WTC11 (cell line): ENCODE measurements at regions not wholly inside any gene's neighbourhood (a gene's known extent, or its start where the extent isn't known, plus 50 kb on each side); places are given as distances from the start of the nearest gene placed in this dataset.

Source experiments
- ATAC-seq: fragments of 200-7000 bp; cut with Tn5 transposase; 2 replicates; pipeline ENCODE4 v1.10.0; 2021; ENCODE audit warnings: mild to moderate bottlenecking, moderate library complexity
- CTCF ChIA-PET: fragments of 300-600 bp; sonication (Branson Sonifier 250); formaldehyde crosslinking; loops from one replicate; lab custom pipeline; 2021; ENCODE audit warnings: antibody characterized with exemption; lab: Charles Lee
- POLR2A ChIA-PET: fragments of 350-600 bp; sonication (Branson Sonifier 250); formaldehyde crosslinking; loops from one replicate; lab custom pipeline; 2021; ENCODE audit warnings: antibody characterized with exemption; lab: Charles Lee
- DNase-seq: peaks from one replicate; pipeline ENCODE4 v3.0.0; 2021; ENCODE audit warnings: low spot score
- H3K27ac Mint-ChIP-seq: 2 replicates; pipeline ENCODE4 v1.8.0; 2021; ENCODE audit warnings: mixed read lengths
- H3K27me3 Mint-ChIP-seq: 2 replicates; pipeline ENCODE4 v1.8.0; 2021; ENCODE audit warnings: low read depth, mild to moderate bottlenecking, moderate library complexity, mixed read lengths
- H3K36me3 Mint-ChIP-seq: 2 replicates; pipeline ENCODE4 v1.8.0; 2021; ENCODE audit warnings: mixed read lengths
- H3K4me1 Mint-ChIP-seq: 2 replicates; pipeline ENCODE4 v1.8.0; 2022; ENCODE audit warnings: mixed read lengths
- H3K4me3 Mint-ChIP-seq: 2 replicates; pipeline ENCODE4 v1.8.0; 2021; ENCODE audit warnings: mild to moderate bottlenecking, moderate library complexity, mixed read lengths
- H3K9me3 Mint-ChIP-seq: 2 replicates; pipeline ENCODE4 v1.8.0; 2021; ENCODE audit warnings: mixed read lengths
- CREM ChIP-seq: sonication (generic); formaldehyde crosslinking; IDR thresholded peaks from 2 replicates; pipeline ENCODE4 v1.8.1; 2022; ENCODE audit warnings: mild to moderate bottlenecking, missing genetic modification reagents, moderate library complexity
- FOXK1 ChIP-seq: sonication (generic); formaldehyde crosslinking; IDR thresholded peaks from 2 replicates; pipeline ENCODE4 v1.8.0; 2022; ENCODE audit warnings: mild to moderate bottlenecking, moderate library complexity, missing genetic modification reagents
- GABPB1 ChIP-seq: sonication (generic); formaldehyde crosslinking; IDR thresholded peaks from 2 replicates; pipeline ENCODE4 v1.8.1; 2023; ENCODE audit warnings: mild to moderate bottlenecking, missing genetic modification reagents
- JAZF1 ChIP-seq: fragments of 250-450 bp; sonication (Bioruptor Pico); IDR thresholded peaks from 2 replicates; pipeline ENCODE4 v1.9.0; 2021; ENCODE audit warnings: moderate library complexity, mild to moderate bottlenecking, inconsistent platforms
- NR1H2 ChIP-seq: sonication (generic); formaldehyde crosslinking; IDR thresholded peaks from 2 replicates; pipeline ENCODE4 v1.9.0; 2021; ENCODE audit warnings: mild to moderate bottlenecking, moderate library complexity, missing genetic modification reagents
- NR3C1 ChIP-seq: sonication (generic); formaldehyde crosslinking; conservative IDR thresholded peaks from 2 replicates; pipeline ENCODE4 v1.8.1; 2023; ENCODE audit warnings: low read depth, mild to moderate bottlenecking, missing genetic modification reagents
- OVOL2 ChIP-seq: fragments of 250-450 bp; sonication (Bioruptor Pico); IDR thresholded peaks from 2 replicates; pipeline ENCODE4 v1.9.0; 2021; ENCODE audit warnings: mild to moderate bottlenecking, borderline replicate concordance
- SMAD3 ChIP-seq: sonication (generic); formaldehyde crosslinking; IDR thresholded peaks from 2 replicates; pipeline ENCODE4 v1.8.0; 2022; ENCODE audit warnings: missing genetic modification reagents, mild to moderate bottlenecking, borderline replicate concordance
- SMAD4 ChIP-seq: sonication (generic); formaldehyde crosslinking; IDR thresholded peaks from 2 replicates; pipeline ENCODE4 v1.8.0; 2022; ENCODE audit warnings: mild to moderate bottlenecking, missing genetic modification reagents
- TP53 ChIP-seq: sonication (generic); formaldehyde crosslinking; IDR thresholded peaks from 2 replicates; pipeline ENCODE4 v1.8.1; 2023; ENCODE audit warnings: mild to moderate bottlenecking, missing genetic modification reagents
- ZNF317 ChIP-seq: sonication (generic); formaldehyde crosslinking; IDR thresholded peaks from 2 replicates; pipeline ENCODE4 v1.8.1; 2023; ENCODE audit warnings: low read depth, mild to moderate bottlenecking, moderate library complexity, missing genetic modification reagents, borderline replicate concordance
- ZNF416 ChIP-seq: fragments of 250-450 bp; sonication (Bioruptor Pico); IDR thresholded peaks from 2 replicates; pipeline ENCODE4 v1.9.0; 2021; ENCODE audit warnings: mild to moderate bottlenecking, inconsistent platforms
- TF ChIP-seq, protein P1 (sequence below): sonication (generic); formaldehyde crosslinking; IDR thresholded peaks from 2 replicates; pipeline ENCODE4 v1.8.1; 2022; ENCODE audit warnings: low read depth, missing genetic modification reagents, borderline replicate concordance
- TF ChIP-seq, protein P2 (sequence below): sonication (generic); formaldehyde crosslinking; conservative IDR thresholded peaks from 2 replicates; pipeline ENCODE4 v1.8.1; 2022; ENCODE audit warnings: mild to moderate bottlenecking, missing genetic modification reagents
- TF ChIP-seq, protein P3 (sequence below): sonication (generic); formaldehyde crosslinking; IDR thresholded peaks from 2 replicates; pipeline ENCODE4 v1.8.1; 2022; ENCODE audit warnings: mild to moderate bottlenecking, missing genetic modification reagents, moderate library complexity, borderline replicate concordance
- TF ChIP-seq, protein P4 (sequence below): sonication (generic); formaldehyde crosslinking; IDR thresholded peaks from 2 replicates; pipeline ENCODE4 v1.8.0; 2023; ENCODE audit warnings: mild to moderate bottlenecking, missing genetic modification reagents
- TF ChIP-seq, protein P5 (sequence below): fragments of 250-450 bp; sonication (Bioruptor Pico); IDR thresholded peaks from 2 replicates; pipeline ENCODE4 v1.9.0; 2021; ENCODE audit warnings: mild to moderate bottlenecking, borderline replicate concordance
- TF ChIP-seq, protein P6 (sequence below): sonication (generic); formaldehyde crosslinking; conservative IDR thresholded peaks from 2 replicates; pipeline ENCODE4 v1.8.1; 2023; ENCODE audit warnings: mild to moderate bottlenecking, low read depth, missing genetic modification reagents, moderate library complexity

DNA sequence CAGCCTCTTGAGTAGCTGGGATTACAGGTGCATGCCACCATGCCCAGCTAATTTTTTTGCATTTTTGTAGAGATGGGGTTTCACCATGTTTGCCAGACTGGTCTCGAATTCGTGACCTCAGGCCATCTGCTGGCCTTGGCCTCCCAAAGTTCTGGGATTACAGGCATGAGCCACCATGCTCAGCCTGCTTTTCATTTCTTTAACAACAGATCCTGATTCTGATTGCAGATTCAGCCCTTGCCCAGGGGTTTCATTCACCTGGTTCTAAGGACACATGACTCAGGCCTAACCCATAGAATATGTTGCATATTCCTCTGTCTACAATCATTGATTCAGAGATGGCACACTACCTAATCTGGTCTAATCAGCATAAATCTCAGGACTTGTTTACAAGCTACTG is 56.1 kb upstream of the CCDC112 start:
- Mint-ChIP-seq H3K4me3 (no peak overlapping the region), H3K27me3 (no peaks in the 10 kb centered on the region), H3K9me3 (peaks cover 32% of the 10 kb centered on the region), H3K27ac (no peak overlapping the region), H3K4me1 (peaks cover 12% of the 10 kb centered on the region), H3K36me3 (peaks cover 9% of the 10 kb centered on the region)
- ATAC-seq (no peak), DNase-seq (no peak)
- ChIA-PET POLR2A (no interaction called here), CTCF (interaction anchor here (0.9 kb wide), 1 partner anchor 222 kb away, joined by 3 read pairs; no protein-coding TSS in a partner anchor)
- TF ChIP-seq NR1H2 (CRISPR knock-in tag) (no peak), ZNF416 (CRISPR knock-in tag) (no peak), FOXK1 (no peak), TP53 (CRISPR knock-in tag) (no peak), CREM (no peak), SMAD3 (CRISPR knock-in tag) (no peak), NR3C1 (CRISPR knock-in tag) (no peak), GABPB1 (no peak), JAZF1 (CRISPR knock-in tag) (no peak), ZNF317 (CRISPR knock-in tag) (no peak), OVOL2 (no peak), SMAD4 (CRISPR knock-in tag) (no peak)
- TF ChIP-seq, protein P1, sequence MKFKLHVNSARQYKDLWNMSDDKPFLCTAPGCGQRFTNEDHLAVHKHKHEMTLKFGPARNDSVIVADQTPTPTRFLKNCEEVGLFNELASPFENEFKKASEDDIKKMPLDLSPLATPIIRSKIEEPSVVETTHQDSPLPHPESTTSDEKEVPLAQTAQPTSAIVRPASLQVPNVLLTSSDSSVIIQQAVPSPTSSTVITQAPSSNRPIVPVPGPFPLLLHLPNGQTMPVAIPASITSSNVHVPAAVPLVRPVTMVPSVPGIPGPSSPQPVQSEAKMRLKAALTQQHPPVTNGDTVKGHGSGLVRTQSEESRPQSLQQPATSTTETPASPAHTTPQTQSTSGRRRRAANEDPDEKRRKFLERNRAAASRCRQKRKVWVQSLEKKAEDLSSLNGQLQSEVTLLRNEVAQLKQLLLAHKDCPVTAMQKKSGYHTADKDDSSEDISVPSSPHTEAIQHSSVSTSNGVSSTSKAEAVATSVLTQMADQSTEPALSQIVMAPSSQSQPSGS (CRISPR knock-in tag): no peak
- TF ChIP-seq, protein P2, sequence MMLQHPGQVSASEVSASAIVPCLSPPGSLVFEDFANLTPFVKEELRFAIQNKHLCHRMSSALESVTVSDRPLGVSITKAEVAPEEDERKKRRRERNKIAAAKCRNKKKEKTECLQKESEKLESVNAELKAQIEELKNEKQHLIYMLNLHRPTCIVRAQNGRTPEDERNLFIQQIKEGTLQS (CRISPR knock-in tag): no peak
- TF ChIP-seq, protein P3, sequence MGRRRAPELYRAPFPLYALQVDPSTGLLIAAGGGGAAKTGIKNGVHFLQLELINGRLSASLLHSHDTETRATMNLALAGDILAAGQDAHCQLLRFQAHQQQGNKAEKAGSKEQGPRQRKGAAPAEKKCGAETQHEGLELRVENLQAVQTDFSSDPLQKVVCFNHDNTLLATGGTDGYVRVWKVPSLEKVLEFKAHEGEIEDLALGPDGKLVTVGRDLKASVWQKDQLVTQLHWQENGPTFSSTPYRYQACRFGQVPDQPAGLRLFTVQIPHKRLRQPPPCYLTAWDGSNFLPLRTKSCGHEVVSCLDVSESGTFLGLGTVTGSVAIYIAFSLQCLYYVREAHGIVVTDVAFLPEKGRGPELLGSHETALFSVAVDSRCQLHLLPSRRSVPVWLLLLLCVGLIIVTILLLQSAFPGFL (CRISPR knock-in tag): no peak
- TF ChIP-seq, protein P4, sequence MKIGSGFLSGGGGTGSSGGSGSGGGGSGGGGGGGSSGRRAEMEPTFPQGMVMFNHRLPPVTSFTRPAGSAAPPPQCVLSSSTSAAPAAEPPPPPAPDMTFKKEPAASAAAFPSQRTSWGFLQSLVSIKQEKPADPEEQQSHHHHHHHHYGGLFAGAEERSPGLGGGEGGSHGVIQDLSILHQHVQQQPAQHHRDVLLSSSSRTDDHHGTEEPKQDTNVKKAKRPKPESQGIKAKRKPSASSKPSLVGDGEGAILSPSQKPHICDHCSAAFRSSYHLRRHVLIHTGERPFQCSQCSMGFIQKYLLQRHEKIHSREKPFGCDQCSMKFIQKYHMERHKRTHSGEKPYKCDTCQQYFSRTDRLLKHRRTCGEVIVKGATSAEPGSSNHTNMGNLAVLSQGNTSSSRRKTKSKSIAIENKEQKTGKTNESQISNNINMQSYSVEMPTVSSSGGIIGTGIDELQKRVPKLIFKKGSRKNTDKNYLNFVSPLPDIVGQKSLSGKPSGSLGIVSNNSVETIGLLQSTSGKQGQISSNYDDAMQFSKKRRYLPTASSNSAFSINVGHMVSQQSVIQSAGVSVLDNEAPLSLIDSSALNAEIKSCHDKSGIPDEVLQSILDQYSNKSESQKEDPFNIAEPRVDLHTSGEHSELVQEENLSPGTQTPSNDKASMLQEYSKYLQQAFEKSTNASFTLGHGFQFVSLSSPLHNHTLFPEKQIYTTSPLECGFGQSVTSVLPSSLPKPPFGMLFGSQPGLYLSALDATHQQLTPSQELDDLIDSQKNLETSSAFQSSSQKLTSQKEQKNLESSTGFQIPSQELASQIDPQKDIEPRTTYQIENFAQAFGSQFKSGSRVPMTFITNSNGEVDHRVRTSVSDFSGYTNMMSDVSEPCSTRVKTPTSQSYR (CRISPR knock-in tag): no peak
- TF ChIP-seq, protein P5, sequence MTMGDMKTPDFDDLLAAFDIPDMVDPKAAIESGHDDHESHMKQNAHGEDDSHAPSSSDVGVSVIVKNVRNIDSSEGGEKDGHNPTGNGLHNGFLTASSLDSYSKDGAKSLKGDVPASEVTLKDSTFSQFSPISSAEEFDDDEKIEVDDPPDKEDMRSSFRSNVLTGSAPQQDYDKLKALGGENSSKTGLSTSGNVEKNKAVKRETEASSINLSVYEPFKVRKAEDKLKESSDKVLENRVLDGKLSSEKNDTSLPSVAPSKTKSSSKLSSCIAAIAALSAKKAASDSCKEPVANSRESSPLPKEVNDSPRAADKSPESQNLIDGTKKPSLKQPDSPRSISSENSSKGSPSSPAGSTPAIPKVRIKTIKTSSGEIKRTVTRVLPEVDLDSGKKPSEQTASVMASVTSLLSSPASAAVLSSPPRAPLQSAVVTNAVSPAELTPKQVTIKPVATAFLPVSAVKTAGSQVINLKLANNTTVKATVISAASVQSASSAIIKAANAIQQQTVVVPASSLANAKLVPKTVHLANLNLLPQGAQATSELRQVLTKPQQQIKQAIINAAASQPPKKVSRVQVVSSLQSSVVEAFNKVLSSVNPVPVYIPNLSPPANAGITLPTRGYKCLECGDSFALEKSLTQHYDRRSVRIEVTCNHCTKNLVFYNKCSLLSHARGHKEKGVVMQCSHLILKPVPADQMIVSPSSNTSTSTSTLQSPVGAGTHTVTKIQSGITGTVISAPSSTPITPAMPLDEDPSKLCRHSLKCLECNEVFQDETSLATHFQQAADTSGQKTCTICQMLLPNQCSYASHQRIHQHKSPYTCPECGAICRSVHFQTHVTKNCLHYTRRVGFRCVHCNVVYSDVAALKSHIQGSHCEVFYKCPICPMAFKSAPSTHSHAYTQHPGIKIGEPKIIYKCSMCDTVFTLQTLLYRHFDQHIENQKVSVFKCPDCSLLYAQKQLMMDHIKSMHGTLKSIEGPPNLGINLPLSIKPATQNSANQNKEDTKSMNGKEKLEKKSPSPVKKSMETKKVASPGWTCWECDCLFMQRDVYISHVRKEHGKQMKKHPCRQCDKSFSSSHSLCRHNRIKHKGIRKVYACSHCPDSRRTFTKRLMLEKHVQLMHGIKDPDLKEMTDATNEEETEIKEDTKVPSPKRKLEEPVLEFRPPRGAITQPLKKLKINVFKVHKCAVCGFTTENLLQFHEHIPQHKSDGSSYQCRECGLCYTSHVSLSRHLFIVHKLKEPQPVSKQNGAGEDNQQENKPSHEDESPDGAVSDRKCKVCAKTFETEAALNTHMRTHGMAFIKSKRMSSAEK (CRISPR knock-in tag): no peak
- TF ChIP-seq, protein P6, sequence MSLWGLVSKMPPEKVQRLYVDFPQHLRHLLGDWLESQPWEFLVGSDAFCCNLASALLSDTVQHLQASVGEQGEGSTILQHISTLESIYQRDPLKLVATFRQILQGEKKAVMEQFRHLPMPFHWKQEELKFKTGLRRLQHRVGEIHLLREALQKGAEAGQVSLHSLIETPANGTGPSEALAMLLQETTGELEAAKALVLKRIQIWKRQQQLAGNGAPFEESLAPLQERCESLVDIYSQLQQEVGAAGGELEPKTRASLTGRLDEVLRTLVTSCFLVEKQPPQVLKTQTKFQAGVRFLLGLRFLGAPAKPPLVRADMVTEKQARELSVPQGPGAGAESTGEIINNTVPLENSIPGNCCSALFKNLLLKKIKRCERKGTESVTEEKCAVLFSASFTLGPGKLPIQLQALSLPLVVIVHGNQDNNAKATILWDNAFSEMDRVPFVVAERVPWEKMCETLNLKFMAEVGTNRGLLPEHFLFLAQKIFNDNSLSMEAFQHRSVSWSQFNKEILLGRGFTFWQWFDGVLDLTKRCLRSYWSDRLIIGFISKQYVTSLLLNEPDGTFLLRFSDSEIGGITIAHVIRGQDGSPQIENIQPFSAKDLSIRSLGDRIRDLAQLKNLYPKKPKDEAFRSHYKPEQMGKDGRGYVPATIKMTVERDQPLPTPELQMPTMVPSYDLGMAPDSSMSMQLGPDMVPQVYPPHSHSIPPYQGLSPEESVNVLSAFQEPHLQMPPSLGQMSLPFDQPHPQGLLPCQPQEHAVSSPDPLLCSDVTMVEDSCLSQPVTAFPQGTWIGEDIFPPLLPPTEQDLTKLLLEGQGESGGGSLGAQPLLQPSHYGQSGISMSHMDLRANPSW (CRISPR knock-in tag): no peak
